Activated CD4-positive, alpha-beta T cell treated with anti-CD3 and anti-CD28 coated beads for 36 hours (primary cell): ENCODE measurements at regions not wholly inside any gene's neighbourhood (a gene's known extent, or its start where the extent isn't known, plus 50 kb on each side); places are given as distances from the start of the nearest gene placed in this dataset.

Source experiments
- ATAC-seq: fragments of 200-7000 bp; cut with Tn5 transposase; one replicate; pipeline ENCODE4 v1.10.0; 2021; ENCODE audit warnings: mild to moderate bottlenecking, moderate library complexity
- CTCF ChIA-PET: fragments of 350-600 bp; sonication (Branson Sonifier 250); formaldehyde crosslinking; loops from one replicate; lab custom pipeline; 2021; ENCODE audit warnings: antibody characterized with exemption; lab: Charles Lee
- POLR2A ChIA-PET: fragments of 350-600 bp; sonication (Branson Sonifier 250); formaldehyde crosslinking; loops from one replicate; lab custom pipeline; 2021; ENCODE audit warnings: antibody characterized with exemption, inconsistent platforms; lab: Charles Lee
- DNase-seq: peaks from one replicate; pipeline ENCODE4 v3.0.0-alpha.2; 2020
- H3K27ac Mint-ChIP-seq: one replicate; pipeline ENCODE4 v1.8.0; 2021; ENCODE audit warnings: mixed read lengths
- H3K27me3 Mint-ChIP-seq: one replicate; pipeline ENCODE4 v1.8.0; 2021; ENCODE audit warnings: mixed read lengths
- H3K36me3 Mint-ChIP-seq: one replicate; pipeline ENCODE4 v1.8.0; 2021; ENCODE audit warnings: low read depth, mixed read lengths
- H3K4me1 Mint-ChIP-seq: one replicate; pipeline ENCODE4 v1.8.0; 2021; ENCODE audit warnings: mixed read lengths
- H3K4me3 Mint-ChIP-seq: one replicate; pipeline ENCODE4 v1.8.0; 2021; ENCODE audit warnings: mild to moderate bottlenecking, moderate library complexity, mixed read lengths
- H3K9me3 Mint-ChIP-seq: one replicate; pipeline ENCODE4 v1.8.0; 2021; ENCODE audit warnings: low read depth, mixed read lengths
- intact Hi-C, 2 experiments: fragments of 100-400 bp; cut with DNase I in 1 of 2; cut with micrococcal nuclease in 1 of 2; formaldehyde crosslinking; loops; one replicate each; pipeline versions ENCODE4 v1.14.2 to v1.15.1; 2022 to 2024; cut with DNase I, micrococcal nuclease

GRCh38 chr13:111458739-111459138, 138.3 kb downstream of the TEX29 start:
- DNase-seq = no peak
- ATAC-seq = no peak
- Mint-ChIP-seq H3K36me3 (no peaks in the 10 kb centered on the region), H3K9me3 (no peaks in the 10 kb centered on the region), H3K4me3 (no peak overlapping the region), H3K27ac (no peak overlapping the region), H3K4me1 (peaks cover 4% of the 10 kb centered on the region), H3K27me3 (peaks cover 11% of the 10 kb centered on the region)
- intact Hi-C loops = no loop called here
- CTCF ChIA-PET = no interaction called here
- POLR2A ChIA-PET = interaction anchor here (0.6 kb wide), 1 partner anchor 600 kb away, joined by 3 read pairs; no protein-coding TSS in a partner anchor

- peaks cover 11% of the 10 kb centered on the region for H3K27me3 Mint-ChIP-seq
- no peaks in the 10 kb centered on the region for H3K36me3 Mint-ChIP-seq
- ChIA-PET CTCF (no interaction called here), POLR2A (no interaction called here)
- intact Hi-C loops = no loop called here
- no peaks in the 10 kb centered on the region for H3K9me3 Mint-ChIP-seq
- peaks cover 4% of the 10 kb centered on the region for H3K4me1 Mint-ChIP-seq
- no peak overlapping the region for H3K4me3 Mint-ChIP-seq
- no peak overlapping the region for H3K27ac Mint-ChIP-seq
- ATAC-seq = no peak
- no peak for DNase-seq
Observed at GRCh38 chr13:111459803-111460547, 139.5 kb downstream of the TEX29 start.

DNA sequence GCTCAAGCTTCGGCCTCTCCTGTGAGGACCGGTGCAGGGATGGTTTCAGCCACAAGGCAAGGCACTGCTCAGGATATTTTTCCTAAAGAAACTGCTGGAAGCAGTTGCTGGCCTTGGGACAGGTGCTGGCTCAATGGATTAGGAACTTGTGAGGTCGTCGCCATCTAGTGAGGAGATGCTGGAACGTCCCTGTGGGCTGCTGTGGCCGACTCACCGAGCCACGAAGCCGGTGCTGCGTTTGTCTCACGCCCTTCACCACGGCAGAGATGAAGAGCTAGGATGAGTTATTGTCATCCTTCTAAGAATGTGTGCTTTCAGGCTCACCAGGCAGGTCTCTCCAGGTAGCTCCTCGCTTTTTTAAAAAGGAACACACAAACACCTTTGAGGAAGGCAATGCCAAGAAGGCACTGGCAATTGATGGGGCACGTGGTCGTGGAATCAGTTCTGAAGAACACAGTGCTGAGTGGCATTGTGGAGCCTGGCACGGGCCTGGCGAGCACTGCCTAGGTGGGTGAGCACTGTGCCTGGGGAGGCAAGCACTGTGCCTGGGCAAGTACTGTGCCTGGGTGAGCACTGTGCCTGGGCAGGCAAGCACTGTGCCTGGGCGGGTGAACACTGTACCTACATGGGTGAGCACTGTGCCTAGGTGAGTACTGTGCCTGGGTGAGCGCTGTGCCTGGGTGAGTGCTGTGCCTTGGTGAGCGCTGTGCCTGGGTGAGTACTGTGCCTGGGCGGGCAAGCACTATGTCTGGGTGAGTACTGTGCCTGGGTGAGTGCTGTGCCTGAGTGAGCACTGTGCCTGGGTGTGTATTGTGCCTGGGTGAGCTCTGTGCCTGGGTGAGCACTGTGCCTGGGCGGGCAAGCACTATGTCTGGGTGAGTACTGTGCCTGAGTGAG, 140.4 kb downstream of the TEX29 start:
- DNase-seq (peak; percentile 29), ATAC-seq (no peak)
- POLR2A ChIA-PET = no interaction called here
- intact Hi-C loops = no loop called here
- Mint-ChIP-seq H3K4me1 (peaks cover 4% of the 10 kb centered on the region), H3K36me3 (no peaks in the 10 kb centered on the region), H3K9me3 (no peaks in the 10 kb centered on the region), H3K27ac (no peak overlapping the region), H3K4me3 (no peak overlapping the region), H3K27me3 (peaks cover 11% of the 10 kb centered on the region)
- CTCF ChIA-PET = no interaction called here

- Mint-ChIP-seq H3K36me3 (no peaks in the 10 kb centered on the region), H3K9me3 (no peaks in the 10 kb centered on the region), H3K27me3 (peaks cover 11% of the 10 kb centered on the region), H3K27ac (no peak overlapping the region), H3K4me1 (peaks cover 4% of the 10 kb centered on the region), H3K4me3 (no peak overlapping the region)
- intact Hi-C loops = no loop called here
- DNase-seq (no peak), ATAC-seq (no peak)
- ChIA-PET CTCF (no interaction called here), POLR2A (no interaction called here)
Observed at GRCh38 chr13:111461445-111462149, 141.2 kb downstream of the TEX29 start.

DNA sequence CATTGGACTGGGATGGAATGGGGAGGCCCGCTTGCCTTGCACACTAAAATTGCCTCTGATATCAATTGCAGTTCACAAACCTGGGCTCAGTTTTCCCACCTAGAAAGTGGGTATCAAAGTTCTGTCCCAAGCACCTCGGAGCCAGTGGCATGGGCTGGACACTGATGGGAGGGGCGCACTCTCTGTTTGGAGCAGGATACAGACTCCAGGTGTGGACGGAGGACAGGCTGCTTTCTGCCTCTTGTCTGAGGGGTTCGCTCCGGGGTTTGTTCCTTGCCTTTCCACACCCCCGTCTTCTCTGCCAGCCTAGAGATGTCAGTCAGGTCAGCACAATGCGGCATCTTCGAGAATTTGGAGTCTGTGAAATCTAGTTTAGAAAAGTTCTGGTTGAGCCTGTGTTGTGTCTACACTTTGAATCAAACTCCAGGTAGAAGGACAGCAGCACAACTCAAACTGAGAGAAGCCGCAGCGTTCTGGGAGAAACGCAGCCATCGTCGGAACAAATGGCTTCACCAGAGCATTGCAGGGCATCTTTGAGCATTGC, 141.9 kb downstream of the TEX29 start:
- Mint-ChIP-seq H3K9me3 (no peaks in the 10 kb centered on the region), H3K4me1 (peaks cover 4% of the 10 kb centered on the region), H3K36me3 (no peaks in the 10 kb centered on the region), H3K27ac (no peak overlapping the region), H3K27me3 (peaks cover 14% of the 10 kb centered on the region), H3K4me3 (no peak overlapping the region)
- no peak for DNase-seq
- no peak for ATAC-seq
- CTCF ChIA-PET = interaction anchor here (0.5 kb wide), 1 partner anchor 10 kb away, joined by 3 read pairs; no protein-coding TSS in a partner anchor
- POLR2A ChIA-PET = no interaction called here
- intact Hi-C loops = no loop called here

DNA sequence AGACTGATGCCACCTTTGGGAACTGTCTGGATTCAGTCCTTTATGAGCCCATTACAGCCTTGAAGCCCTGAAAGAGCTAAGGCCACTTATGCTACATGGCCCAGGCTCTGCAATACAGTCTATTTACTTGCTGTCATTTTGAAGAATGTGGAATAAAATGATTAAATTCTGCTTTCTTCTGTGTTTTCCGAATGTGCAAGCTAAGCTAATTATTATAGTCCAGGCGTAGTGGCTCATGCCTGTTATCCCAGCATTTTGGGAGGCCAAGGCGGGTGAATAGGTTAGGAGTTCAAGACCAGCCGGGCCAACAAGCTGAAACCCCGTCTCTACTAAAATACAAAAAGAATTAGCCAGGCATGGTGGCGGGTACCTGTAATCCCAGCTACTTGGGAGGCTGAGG, 142.5 kb downstream of the TEX29 start:
- no peaks in the 10 kb centered on the region for H3K36me3 Mint-ChIP-seq
- no peak overlapping the region for H3K27ac Mint-ChIP-seq
- H3K4me1 Mint-ChIP-seq = peaks cover 4% of the 10 kb centered on the region
- intact Hi-C loops = no loop called here
- H3K9me3 Mint-ChIP-seq = no peaks in the 10 kb centered on the region
- H3K4me3 Mint-ChIP-seq = no peak overlapping the region
- ChIA-PET CTCF (interaction anchor here (0.8 kb wide), 1 partner anchor 25 kb away, joined by 3 read pairs; no protein-coding TSS in a partner anchor), POLR2A (no interaction called here)
- ATAC-seq = no peak
- DNase-seq = no peak
- peaks cover 19% of the 10 kb centered on the region for H3K27me3 Mint-ChIP-seq

- no peaks in the 10 kb centered on the region for H3K4me1 Mint-ChIP-seq
- no peak overlapping the region for H3K4me3 Mint-ChIP-seq
- no peaks in the 10 kb centered on the region for H3K36me3 Mint-ChIP-seq
- no peak overlapping the region for H3K27ac Mint-ChIP-seq
- DNase-seq = no peak
- CTCF ChIA-PET = no interaction called here
- POLR2A ChIA-PET = no interaction called here
- no peak for ATAC-seq
- intact Hi-C loops = no loop called here
- H3K9me3 Mint-ChIP-seq = no peaks in the 10 kb centered on the region
- peaks cover 13% of the 10 kb centered on the region for H3K27me3 Mint-ChIP-seq
Observed at GRCh38 chr13:111467111-111467890, 146.9 kb downstream of the TEX29 start.

DNA sequence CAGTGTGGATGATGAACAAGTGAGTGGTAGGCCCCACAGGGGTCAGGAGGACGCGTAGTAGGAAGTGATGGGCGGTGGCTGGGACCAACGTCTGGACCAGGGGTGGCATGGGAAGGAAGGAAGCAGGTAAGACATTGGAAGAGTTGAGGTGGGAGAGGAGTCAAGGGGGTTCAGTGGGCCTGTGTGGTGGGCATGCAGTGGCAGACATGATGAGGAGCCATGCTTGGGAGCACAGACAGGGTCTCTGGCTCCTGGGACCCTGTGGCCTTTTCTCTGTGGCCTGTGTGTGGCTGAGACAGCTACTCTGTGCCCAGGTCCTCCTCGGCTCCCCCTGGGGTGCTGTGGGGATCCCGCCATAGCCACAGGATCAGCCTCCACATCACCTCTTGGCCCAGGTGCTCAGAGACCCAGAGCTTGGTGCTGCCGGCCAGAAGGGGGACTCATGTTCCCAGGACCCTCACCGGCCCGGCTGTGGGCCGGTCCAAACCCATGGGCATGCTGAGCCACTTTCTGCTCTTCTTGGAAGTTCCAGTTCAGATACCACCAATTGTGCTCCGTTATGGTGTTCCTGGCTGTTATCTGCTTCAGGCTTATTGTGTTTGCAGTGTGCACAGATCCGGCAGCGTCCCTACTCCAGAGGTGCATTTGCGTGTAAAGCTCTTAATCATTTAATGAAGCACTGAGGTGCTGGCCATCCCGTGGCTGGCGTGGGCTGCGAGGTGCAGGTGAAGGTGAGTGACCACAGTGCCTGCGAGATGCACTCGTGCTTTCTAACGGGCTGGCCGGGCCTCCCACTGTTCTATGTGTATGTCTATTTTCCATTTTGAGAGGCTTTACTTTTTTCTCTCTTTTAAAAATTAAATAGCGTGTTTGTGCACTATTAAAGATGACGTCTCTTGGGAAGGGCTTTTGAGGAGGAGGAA, 147.9 kb downstream of the TEX29 start:
- Mint-ChIP-seq H3K9me3 (no peaks in the 10 kb centered on the region), H3K4me3 (no peak overlapping the region), H3K27ac (no peak overlapping the region), H3K36me3 (no peaks in the 10 kb centered on the region), H3K4me1 (no peaks in the 10 kb centered on the region), H3K27me3 (peaks cover 13% of the 10 kb centered on the region)
- POLR2A ChIA-PET = no interaction called here
- DNase-seq (no peak), ATAC-seq (no peak)
- intact Hi-C loops = no loop called here
- CTCF ChIA-PET = no interaction called here

- no peak overlapping the region for H3K27ac Mint-ChIP-seq
- intact Hi-C loops = no loop called here
- no peaks in the 10 kb centered on the region for H3K36me3 Mint-ChIP-seq
- POLR2A ChIA-PET = no interaction called here
- CTCF ChIA-PET = no interaction called here
- H3K9me3 Mint-ChIP-seq = no peaks in the 10 kb centered on the region
- H3K4me3 Mint-ChIP-seq = no peak overlapping the region
- H3K4me1 Mint-ChIP-seq = no peaks in the 10 kb centered on the region
- DNase-seq = no peak
- peaks cover 9% of the 10 kb centered on the region for H3K27me3 Mint-ChIP-seq
- ATAC-seq = no peak
Observed at GRCh38 chr13:111469450-111469849, 149.0 kb downstream of the TEX29 start.

DNA sequence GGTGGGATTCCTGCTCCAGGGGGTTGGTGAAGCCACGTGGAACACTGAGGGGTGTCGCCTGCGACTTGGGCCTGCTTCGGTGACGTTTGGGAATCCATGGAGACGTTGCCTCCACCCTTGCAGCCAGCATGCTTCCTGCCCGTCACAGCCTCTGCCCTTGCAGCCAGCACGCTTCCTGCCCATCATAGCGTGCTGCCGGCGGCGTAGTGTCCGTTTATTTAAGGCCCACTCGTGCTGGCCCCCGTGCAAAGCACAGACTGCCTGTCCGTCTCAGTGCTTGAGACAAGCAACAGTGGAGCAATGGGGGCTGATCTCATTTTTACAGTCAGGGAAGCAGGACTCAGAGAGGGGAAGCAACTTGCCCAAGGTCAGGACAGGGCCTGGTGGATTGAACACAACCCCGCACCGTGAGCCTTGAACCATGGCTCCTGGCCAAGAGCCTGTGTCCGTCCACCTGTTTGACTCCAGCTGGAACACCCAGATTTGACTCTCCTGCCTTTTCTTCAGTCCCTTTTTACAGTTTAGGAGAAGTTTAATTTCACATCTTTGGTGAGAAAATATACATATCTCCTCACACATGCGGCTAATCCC, 149.6 kb downstream of the TEX29 start:
- ChIA-PET POLR2A (no interaction called here), CTCF (no interaction called here)
- H3K9me3 Mint-ChIP-seq = no peaks in the 10 kb centered on the region
- no peak overlapping the region for H3K4me3 Mint-ChIP-seq
- H3K27me3 Mint-ChIP-seq = peaks cover 9% of the 10 kb centered on the region
- DNase-seq (no peak), ATAC-seq (no peak)
- intact Hi-C loops = loop anchor here in 1 of 2 experiments (10.0 kb wide), 2 partner anchors 975 to 1135 kb away; no protein-coding TSS in a partner anchor
- no peak overlapping the region for H3K27ac Mint-ChIP-seq
- no peaks in the 10 kb centered on the region for H3K4me1 Mint-ChIP-seq
- no peaks in the 10 kb centered on the region for H3K36me3 Mint-ChIP-seq
